HG02623 (cell line): ENCODE measurements at regions not wholly inside any gene's neighbourhood (a gene's known extent, or its start where the extent isn't known, plus 50 kb on each side); places are given as distances from the start of the nearest gene placed in this dataset.
"Not testable (repeated sequence)": the region's sequence is repeated elsewhere in the genome, so short reads cannot be mapped to it uniquely, and the experiment has no call there.

Experiments
- ATAC-seq: cut with Tn5 transposase; IDR thresholded peaks from one replicate; pipeline ENCODE4 v1.9.1; 2021; ENCODE audit warnings: moderate library complexity; ENCODE audit not compliant: unreplicated experiment

DNA sequence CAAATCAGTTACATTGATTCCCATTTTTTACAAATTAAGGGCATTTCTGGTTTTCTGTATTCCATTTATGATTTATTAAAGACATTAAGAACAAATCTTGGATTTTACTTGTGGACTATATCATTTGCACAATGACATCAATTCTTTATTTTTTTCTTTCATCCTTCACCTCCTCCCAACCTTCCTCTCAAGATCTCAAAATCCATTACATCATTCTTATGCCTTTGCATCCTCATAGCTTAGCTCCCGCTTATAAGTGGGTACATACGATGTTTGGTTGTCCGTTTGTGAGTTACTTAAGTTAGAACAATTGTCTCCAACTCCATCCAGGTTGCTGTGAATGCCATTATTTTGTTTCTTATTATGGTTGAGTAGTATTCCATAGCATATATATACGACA, 752.8 kb downstream of the CD109 start:
- ATAC-seq: no peak

GRCh38 chr6:74447013-74447412, 751.0 kb downstream of the CD109 start:
- ATAC-seq: peak; percentile 75

GRCh38 chr6:74439123-74439811, 743.3 kb downstream of the CD109 start:
- no peak for ATAC-seq

GRCh38 chr6:74438395-74438794, 742.4 kb downstream of the CD109 start:
- not testable (repeated sequence) for ATAC-seq

DNA sequence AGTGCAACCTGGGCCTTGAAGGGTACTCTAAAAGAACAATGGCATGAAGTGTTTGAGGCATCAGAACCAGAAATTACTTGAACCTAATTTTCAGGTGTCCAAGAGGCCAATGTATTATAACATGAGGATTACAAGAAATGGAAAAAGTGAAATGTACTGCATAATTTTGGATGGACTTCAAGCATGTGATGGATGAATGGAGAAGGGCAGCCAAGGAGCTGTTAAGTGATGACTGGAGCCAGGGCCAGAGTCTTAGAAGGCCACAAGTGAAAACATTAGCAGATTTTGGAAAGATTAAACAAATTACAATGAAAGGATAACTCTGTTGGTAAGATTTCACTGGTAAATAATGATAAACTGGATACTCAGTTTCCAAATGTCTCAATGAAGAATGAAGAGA, 738.2 kb downstream of the CD109 start:
- no peak for ATAC-seq

- ATAC-seq: no peak
These were observed 736.0 kb downstream of the CD109 start for GRCh38 chr6:74431873-74432580.

- ATAC-seq: no peak
These were observed 724.2 kb downstream of the CD109 start for GRCh38 chr6:74420221-74420620.

GRCh38 chr6:74415056-74415455, 719.1 kb downstream of the CD109 start:
- ATAC-seq: no peak

GRCh38 chr6:74410630-74411029, 714.6 kb downstream of the CD109 start:
- ATAC-seq: no peak

- peak; percentile 82 for ATAC-seq
These were observed 713.4 kb downstream of the CD109 start for GRCh38 chr6:74409447-74409846.

DNA sequence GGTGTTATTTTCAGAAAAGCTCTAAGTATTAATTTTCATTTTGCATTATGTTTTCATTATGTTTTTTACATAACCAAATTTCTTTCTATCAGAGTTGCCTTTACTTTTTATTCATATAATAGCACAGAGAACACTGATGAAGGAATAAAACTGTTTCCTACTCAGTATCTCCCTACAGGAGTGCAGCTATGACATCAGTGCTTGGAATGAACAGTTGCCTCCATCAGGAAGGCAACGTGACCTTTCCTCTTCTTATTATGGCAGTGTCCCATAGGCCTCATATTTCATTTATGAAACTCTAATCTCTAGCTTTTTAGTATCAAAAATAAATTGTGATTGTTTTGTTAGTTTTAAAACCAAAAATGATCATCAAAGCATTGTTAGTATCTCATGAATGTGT, 712.8 kb downstream of the CD109 start:
- ATAC-seq: no peak

DNA sequence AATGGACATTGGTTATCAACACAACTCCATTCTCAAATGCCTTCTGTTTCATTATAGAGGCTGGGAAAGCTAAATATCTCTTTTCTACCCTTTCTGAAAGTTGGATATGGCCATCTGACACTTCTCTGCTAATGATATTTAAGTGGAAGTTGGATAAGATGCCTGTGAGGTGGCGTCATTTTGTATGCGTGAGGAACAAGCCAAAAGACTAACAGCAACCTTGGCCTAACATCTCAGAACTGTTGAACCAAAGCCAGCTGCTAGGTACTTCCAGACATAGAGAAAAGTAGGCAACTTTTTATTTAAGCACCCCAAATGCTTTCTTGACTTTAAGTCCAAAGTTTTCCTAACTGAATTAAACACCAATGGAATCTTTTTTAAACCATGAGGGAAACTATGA, 708.4 kb downstream of the CD109 start:
- no peak for ATAC-seq

DNA sequence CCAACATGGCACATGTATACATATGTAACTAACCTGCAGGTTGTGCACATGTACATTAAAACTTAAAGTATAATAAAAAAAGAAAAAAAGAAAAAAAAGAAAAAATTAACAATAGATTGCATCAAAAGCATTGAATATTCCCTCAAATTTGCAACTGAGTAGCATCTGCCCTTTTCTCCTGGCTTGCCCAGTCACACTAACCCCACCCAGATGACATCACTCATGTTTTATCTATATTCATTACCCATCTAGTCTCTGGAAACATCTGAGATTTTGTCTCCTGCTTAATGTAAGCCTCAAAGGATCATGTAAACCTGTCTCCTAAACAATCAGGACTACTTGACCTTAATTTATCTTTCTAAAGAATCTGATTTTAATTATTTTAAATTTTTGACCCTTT, 706.8 kb downstream of the CD109 start:
- no peak for ATAC-seq

DNA sequence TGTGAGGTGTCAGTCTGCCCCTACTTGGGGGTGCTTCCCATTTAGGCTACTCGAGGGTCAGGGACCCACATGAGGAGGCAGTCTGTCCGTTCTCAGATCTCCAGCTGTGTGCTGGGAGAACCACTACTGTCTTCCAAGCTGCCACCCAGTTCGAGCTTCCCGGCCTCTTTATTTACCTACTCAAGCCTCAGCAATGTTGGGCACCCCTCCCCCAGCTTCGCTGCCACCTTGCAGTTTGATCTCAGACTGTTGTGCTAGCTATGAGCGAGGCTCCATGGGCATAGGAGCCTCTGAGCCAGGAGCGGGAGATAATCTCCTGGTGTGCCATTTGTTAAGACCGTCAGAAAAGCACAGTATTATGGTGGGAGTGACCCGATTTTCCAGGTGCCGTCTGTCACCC, 682.4 kb downstream of the CD109 start:
- not testable (repeated sequence) for ATAC-seq

DNA sequence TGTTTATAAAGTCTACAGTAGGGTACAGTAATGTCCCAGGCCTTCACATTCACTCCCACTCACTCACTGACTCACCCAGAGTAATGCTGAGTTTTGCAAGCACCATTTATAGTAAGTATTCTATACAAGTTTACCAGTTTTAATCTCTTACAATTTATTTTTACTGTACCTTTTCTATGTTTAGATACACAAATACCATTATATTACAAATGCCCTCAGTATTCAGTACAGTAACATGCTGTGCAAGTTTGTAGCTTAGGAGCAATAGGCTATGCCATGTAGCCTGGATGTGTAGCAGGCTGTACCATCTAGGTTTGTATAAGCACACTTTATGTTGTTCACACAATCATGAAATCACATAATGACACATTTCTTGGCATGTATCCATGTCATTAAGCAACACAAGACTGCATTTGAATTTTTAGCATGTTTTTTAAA, 673.6 kb downstream of the CD109 start:
- no peak for ATAC-seq

- no peak for ATAC-seq
These were observed 672.7 kb downstream of the CD109 start for GRCh38 chr6:74368746-74369145.

DNA sequence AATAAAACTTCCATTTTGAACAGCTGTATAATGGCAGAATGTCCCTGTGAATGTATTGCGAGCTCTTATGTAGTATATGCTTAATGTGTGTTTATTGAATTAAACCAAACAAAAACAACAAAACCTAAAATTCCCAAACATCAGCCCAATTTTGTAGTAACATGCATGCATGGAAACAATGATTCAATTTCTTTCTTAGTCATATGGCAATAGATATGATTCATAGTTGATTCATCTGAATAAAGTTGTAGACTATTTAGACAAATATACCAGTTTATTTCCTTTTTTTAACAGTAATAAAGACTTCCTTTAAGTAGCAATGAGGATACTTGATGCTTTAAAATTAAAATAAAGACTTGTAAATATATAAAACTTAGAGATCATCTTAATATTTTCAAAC, 670.6 kb downstream of the CD109 start:
- ATAC-seq: no peak

DNA sequence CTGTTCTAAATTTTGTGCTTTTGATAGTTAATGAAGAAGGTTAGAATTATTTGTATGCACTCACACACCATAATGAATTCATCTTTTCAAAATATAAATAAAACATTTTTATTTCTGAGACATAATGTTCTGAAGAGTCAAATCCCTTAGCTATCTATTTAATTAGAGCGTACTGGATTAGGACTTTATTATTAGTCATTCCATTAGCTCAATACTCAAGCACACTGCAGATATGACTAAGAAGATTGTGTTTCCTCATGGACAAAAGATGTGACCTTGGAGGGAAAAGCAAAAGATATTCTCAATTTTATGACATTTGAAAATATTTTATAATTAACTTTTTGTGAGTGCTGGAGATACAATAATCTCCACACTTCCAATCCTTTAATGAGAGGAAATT, 666.4 kb downstream of the CD109 start:
- ATAC-seq: no peak

DNA sequence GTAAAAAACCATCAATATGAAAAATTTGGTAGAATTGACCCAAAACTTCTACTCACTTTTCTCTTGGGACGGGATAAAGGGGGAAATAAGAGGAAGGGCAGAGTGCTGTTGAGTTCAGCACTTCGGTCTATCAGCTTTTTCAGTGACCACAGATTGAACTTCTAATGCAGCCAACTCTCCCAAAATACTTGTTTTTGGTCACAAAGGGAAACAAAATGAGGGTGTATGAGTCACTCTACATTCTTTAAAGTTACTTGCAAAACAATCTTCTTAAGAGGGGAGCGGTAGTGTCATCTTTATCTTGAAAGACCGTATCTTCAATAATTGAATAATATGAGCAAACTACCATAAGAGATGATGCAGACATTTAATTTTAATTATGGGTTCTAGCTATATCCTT, 661.3 kb downstream of the CD109 start:
- ATAC-seq: no peak

GRCh38 chr6:74356391-74356790, 660.4 kb downstream of the CD109 start:
- no peak for ATAC-seq

DNA sequence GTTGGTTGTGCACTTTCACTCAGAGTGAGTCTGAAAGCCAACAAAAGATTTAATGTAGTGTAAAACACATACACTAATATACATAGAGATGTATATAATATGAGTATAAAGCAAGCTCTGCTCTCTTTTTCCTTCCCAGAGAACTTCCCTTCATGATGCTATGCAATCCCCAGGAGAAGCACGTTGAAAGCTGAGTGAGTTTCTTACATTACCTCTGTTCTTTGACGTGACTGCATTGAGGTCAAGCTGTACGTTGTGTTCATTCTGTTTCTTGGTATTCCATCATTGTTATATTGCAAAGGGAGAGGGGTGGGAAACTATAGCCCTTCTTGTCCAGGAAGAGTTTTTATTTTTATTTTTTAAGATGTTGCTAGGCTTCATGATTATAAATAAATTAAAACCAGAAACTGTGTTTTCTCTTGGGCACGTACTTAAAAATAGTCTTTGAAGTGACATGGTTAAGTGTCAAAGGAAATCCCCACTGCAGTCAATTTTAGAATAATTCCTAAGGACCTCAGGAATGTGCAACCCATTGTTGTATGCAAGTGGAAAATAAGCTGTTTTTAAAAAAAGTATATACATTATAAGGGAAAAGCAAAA, 651.0 kb downstream of the CD109 start:
- no peak for ATAC-seq

- ATAC-seq: no peak
These were observed 647.8 kb downstream of the CD109 start for GRCh38 chr6:74343804-74344203.
